ENCODE measurements at regions not wholly inside any gene's neighbourhood (a gene's known extent, or its start where the extent isn't known, plus 50 kb on each side); places are given as distances from the start of the nearest gene placed in this dataset.

DNA sequence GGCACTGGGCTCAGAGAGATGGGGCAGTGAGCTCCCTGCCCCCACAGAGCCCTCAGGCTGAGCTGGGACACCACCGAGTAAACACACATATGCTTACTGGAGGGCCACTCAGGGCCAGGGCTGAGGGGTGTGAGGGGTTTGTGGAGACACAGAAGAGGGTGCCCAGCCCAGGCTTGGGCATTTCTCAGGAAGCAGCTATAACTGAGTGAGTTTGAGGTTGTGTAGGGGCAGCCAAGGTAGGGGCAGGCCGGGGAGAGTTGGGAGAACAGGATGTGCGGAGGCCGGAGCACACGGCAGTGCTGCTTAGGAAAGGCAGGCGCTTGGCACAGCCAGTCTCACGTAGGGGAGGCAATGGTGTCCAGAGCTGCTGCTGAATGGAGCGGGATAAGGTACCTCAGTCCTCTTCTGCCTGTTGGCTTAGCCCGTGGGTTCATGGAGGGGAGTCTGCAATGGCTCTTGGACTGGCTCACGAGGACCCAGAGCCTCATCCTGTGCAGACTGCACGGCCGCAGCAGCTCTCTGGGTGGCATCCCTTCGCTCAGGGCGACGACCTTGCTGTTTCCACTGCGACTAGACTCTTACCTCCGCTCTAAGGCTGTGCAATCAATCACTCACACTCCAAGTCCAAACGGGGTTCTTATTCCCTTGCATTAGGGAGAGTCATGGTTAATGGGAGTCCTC is 466.1 kb upstream of the HS6ST1 start:
- FAIRE-seq, result no peak

DNA sequence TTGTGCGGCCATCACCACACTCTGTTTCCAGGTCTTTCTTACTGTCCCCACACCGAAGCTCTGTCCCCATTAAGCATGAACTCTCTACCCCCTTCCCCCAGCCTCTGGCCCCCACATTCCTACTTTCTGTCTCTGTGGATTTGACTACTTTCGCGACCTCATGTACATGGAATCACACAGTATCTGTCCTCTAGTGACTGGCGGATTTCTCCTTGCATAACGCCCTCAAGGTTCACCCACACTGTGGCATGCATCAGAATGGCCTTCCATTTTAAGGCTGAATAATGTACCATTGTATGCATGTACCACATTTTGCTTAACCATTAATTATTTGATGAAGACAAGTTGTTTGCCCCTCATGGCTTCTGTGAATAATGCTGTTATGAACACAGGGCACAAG is 467.6 kb upstream of the HS6ST1 start:
- no peak for FAIRE-seq

- FAIRE-seq, result no peak
Observed at GRCh38 chr2:128786741-128787478, 468.2 kb upstream of the HS6ST1 start.

DNA sequence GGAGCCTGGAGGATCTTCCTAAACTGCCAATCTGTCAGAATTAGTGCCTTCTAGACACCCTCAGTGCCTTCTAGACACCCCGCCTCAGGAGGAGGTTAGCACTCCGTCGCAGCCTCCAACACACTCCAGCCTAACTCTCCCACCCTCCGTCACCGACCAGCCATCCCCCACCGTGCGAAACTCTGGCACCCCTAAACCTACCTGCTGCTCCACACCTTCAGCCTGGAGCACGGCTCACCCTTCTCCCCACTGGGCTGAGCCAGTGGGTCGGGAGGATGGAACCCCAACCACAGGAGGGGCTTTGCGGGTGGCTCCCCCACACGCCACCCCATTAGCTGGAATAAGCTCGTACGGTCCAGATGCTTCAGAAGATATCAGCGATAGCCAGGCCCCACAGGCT is 468.9 kb upstream of the HS6ST1 start:
- FAIRE-seq, result no peak

DNA sequence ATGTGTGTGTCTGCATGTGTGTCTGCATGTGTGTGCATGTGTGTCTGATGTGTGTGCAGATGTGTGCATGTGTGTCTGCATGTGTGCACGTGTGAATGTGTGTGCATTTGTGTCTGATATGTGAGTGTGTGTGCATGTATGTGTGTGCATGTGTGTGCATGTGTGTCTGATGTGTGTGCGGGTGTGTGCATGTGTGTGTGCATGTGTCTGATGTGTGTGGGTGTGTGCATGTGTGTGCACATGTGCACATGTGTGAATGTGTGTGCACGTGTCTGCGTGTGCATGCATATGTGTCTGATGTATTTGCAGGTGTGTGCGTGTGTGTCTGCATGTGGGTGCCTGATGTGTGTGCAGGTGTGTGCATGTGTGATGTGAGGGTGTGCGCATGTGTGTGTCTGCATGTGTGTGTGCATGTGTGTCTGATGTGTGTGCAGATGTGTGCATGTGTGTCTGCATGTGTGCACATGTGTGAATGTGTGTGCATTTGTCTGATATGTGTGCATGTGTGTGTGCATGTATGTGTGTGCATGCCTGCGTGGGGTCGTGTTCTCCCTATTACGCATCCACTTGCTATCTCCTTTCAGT is 470.1 kb upstream of the HS6ST1 start:
- no peak for FAIRE-seq

- no peak for FAIRE-seq
Observed at GRCh38 chr2:128789221-128789620, 470.6 kb upstream of the HS6ST1 start.

GRCh38 chr2:128789776-128790455 is 471.2 kb upstream of the HS6ST1 start:
- FAIRE-seq, result no peak

GRCh38 chr2:128790541-128791001 is 471.9 kb upstream of the HS6ST1 start:
- FAIRE-seq, result no peak

GRCh38 chr2:128791120-128791984 is 472.7 kb upstream of the HS6ST1 start:
- no peak for FAIRE-seq

GRCh38 chr2:128791985-128792320 is 473.3 kb upstream of the HS6ST1 start:
- no peak for FAIRE-seq

- no peak for FAIRE-seq
Observed at GRCh38 chr2:128792476-128793054, 473.9 kb upstream of the HS6ST1 start.

DNA sequence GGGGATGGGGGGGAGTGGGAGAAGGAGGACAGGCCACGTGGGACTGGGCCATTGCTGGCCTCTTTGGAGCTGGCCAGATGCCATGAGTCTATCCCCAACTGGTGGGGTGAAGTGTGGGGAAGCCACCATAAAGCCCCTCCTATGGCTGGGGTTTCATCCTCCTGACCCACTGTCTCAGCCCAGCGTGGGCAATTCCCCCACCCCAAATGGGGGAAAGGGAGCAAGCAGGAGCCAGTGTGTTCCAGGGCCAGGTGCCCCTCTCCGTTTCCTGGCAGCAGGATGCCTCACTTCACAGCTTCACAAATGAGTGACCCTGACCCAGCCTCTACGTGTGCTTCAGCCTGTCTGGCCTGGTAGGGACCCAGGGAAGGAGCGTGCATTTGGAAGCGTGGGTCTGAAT is 474.7 kb upstream of the HS6ST1 start:
- FAIRE-seq, result no peak

- no peak for FAIRE-seq
Observed at GRCh38 chr2:128794285-128794684, 475.6 kb upstream of the HS6ST1 start.

GRCh38 chr2:128796321-128796720 is 477.7 kb upstream of the HS6ST1 start:
- no peak for FAIRE-seq

- no peak for FAIRE-seq
Observed at GRCh38 chr2:128797092-128797491, 478.4 kb upstream of the HS6ST1 start.

DNA sequence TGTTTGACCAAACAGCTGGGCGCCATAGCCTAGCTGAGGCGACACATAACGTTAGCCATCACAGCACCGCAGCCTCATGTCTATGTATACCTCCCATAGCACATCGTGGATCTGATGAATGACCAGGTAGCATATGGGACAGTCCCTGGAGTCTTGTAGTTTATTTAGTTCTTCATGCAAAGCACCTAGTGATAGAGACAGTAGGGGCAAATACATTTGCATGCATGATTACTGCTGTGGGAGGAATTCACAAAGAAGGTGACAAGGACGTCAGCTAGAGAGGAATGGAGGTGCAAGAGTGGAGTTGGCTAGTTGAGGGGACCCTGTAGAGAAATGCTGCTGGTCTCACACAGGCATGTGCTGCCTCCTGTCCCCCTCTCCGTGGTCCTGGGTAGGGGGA is 478.9 kb upstream of the HS6ST1 start:
- FAIRE-seq, result no peak

GRCh38 chr2:128797937-128798336 is 479.3 kb upstream of the HS6ST1 start:
- no peak for FAIRE-seq

DNA sequence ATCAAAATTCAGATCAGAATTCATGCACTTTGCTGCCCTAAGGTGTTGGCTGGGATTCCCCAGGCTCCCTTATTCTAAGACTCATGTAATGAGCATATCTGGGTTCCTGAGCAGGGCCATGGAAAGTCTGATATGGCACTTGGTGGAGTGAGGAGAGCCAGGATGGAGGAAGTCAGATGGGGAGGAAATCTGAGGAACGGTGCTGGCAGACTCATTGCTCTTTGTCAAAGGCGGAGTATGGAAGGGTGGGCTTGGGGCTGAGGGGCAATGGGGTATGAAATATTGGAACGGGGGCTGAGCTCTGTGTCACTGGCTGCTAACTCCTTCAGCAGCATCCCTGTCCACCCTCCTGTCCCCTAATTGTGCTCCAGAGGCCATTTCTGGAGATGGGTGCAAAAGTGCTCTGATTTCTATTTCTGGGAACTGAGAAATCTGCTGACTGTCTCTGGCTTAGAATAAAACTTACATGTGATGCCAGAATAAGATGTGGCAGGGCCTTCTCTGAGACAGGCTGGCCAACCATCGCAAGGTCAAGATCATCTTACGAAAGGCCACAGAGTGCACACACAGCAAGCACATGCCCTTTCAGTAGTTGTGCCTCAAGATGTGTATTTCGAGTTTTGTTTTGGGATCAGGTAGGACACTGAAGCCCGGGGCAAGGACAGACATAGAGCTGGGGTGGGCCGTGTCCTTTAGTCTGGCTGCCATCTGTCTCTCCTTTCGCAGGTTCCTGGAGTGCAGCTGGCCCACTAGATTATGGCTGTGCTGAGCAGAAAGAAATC is 480.0 kb upstream of the HS6ST1 start:
- FAIRE-seq, result no peak

- no peak for FAIRE-seq
Observed at GRCh38 chr2:128799284-128799552, 480.6 kb upstream of the HS6ST1 start.

DNA sequence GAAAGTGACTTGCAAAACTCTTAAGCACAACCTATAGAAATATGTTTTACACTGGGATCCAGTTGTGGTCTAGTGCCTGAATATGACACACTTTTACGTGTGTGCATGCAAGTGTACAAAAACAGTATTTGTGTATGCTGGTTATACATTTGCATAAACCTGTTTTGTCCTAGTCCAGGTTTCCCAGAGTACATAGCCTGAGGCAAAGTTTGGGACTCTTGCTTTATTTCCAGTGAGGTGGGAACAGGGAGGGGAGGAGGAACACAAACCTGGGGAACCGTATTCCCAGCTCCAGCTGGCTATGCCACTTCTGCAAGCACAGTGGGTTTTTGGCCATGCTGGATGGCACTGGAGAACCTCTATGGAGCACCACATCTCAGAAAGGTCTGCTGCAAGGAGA is 481.1 kb upstream of the HS6ST1 start:
- FAIRE-seq, result no peak

DNA sequence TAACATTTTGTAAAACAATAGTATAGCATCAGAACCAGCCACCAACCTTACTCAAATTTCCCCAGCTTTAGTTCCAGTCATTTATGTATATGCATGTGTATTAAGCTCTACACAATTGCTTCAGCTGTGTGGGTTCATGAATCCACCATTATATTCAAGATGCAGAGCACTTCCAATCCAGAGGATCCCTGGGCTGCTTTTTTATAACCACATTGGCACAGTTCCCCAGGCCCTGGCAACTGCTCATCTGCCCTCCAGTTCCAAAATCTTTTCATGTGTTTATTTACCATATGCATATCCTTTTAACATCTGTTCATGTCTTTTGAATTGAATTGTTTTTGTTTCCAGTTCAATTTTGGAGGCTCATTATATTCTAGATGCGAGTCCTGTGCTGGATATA is 482.9 kb upstream of the HS6ST1 start:
- no peak for FAIRE-seq

GRCh38 chr2:128803222-128803621 is 484.6 kb upstream of the HS6ST1 start:
- FAIRE-seq, result no peak

Data from G401.6 (cell line).